RPMI8226 (cell line): ENCODE measurements at regions not wholly inside any gene's neighbourhood (a gene's known extent, or its start where the extent isn't known, plus 50 kb on each side); places are given as distances from the start of the nearest gene placed in this dataset.

Source experiments
- DNase-seq: peaks from one replicate; pipeline ENCODE4 v3.0.0-alpha.2; 2015

- DNase-seq: no peak
Measured at GRCh38 chr1:87685311-87686135, 356.8 kb downstream of the LMO4 start.

DNA sequence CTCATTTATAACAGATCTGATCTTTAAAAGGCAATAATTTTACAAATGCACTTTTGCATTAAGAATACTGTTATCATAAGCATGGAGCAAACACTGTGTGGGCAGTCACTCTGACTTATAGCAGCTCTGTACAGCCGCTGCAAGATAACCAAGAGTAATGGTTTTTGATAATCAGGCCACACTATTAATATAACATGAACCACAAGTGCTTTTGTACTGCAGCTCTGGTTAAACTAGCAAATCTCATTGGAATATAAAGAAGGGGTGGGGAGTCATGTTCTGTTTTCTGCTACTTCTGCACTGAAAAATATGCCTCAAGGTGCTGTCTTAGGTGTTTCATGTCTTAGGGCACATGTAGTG is 357.4 kb downstream of the LMO4 start:
- no peak for DNase-seq

DNA sequence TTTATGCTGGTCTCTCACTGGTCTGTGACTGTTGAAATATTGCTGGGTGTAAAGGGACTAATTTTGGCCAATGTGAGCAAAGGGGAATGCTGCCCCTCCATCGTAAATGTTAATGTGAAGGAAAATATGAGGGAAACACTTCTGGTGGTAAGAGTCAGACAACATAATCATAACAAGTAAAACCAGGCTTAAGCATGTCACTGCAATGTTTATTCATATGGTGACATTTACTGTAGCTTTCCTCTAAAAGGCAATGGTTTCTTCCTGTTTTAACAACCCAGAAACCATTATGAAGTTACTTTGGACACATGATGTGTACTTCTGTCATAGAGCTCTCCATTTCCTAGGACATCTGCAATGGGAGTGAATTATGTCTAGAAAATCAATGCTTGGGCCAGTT is 358.0 kb downstream of the LMO4 start:
- DNase-seq: no peak

GRCh38 chr1:87688136-87688535 is 359.5 kb downstream of the LMO4 start:
- DNase-seq: no peak

DNA sequence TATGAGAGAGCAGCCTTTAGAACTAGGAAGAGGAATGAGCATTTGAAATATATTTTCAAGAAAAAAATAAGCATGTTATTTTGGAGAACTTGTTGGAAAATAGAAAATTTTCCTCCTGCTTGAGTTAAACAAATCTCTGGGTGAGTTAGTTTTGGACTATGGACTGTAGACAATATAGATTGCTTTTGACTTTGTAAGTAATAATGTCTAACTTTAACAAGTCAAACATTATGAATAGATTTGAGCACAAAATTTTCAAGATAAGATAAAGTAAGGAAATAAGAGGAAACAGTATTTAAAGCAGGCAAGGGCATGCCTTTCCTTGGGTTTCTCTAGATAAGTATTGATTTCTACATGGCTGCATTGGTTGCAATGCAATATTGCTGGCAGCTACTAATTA is 360.8 kb downstream of the LMO4 start:
- DNase-seq: no peak

- no peak for DNase-seq
Measured at GRCh38 chr1:87696483-87696882, 367.8 kb downstream of the LMO4 start.

DNA sequence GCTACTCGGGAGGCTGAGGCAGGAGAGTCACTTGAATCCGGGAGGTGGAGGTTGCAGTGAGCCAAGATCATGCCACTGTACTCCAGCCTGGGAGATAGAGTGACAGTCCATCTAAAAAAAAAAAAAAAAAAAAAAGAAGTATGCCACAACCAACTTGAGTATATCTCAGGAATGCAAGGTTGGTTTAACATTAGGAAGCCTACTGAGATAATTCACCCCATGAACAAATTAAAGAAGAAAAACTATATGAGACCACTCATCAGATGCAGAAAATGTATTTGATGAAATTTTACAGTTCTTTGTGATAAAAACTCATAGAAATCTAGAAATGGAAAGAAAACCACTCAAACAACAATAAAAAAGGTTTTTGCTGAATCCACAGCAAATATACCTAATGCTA is 373.8 kb downstream of the LMO4 start:
- DNase-seq: no peak

DNA sequence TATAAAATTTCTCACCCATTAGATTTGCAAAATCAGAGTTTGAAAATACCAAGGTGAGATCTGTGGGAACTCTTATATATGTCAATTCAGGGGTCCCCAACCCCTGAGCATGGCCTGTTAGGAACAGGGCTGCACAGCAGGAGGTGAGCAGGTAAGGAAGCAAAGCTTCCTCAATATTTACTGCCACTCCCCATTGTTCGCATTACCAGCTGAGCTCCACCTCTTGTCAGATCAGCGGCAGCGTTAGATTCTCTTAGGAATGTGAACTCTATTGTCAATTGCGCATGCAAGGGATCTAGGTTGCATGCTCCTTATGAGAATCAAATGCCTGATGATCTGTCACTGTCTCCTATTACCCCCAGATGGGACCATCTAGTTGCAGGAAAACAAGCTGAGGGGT is 376.6 kb downstream of the LMO4 start:
- no peak for DNase-seq

DNA sequence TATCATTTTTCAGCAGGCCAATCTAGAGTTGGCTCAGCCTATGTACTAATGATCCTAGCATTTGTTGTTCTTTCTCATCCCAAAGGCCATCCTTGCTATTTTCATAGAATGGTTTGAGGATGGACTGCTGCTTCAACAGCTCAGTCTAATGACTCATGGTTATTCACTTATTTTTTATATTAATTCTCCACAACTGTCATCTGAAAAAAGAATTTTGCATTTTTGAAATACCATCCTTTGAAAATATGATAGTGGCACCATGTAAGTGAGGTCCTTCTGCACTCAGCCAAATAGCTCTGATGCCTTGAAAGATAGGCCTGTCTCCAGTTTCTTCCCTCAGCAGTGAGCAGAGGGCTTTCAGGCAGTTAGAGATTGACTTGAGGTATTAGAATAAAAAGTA is 377.5 kb downstream of the LMO4 start:
- no peak for DNase-seq

DNA sequence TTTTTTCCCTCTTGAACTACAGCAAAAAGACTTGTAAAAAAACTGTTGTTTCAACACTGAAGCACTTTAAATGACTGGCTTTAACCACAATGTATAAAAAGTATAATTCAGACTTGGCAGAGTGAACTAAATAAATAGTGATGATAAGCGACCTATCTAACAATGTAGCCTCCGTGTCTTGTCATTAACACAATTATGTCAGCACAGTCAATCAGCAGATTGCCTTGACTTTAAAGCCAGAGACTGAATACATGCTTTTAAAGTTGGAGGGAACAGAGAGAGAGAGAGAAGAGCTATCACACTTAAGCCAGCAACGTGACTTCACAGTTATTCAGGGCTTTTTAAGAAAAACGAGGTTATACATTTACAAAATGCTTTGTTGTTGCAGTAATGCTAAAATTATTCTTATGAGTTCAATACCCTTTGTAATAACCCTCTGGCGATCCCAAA is 378.1 kb downstream of the LMO4 start:
- DNase-seq: no peak

- no peak for DNase-seq
Measured at GRCh38 chr1:87707411-87707810, 378.7 kb downstream of the LMO4 start.

- DNase-seq: no peak
Measured at GRCh38 chr1:87712261-87713010, 383.8 kb downstream of the LMO4 start.

- DNase-seq: no peak
Measured at GRCh38 chr1:87714278-87714677, 385.6 kb downstream of the LMO4 start.

DNA sequence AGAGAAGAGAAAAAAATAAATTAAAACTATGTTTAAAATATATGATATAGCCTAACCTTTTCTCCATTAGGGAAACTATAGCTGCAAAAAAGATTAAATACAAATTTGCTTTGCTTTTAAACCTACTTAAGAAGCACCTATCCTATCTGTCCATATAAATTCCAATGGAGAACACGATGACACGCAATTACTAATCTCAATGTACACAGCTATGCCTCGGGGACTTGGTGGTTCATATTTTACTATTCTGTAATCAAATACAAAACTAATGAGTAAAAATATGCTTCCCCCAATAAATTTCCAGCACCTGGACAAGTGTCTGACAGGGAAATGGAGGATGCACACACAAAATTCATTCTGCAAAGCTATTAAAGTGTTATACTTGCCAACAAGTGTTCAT is 386.4 kb downstream of the LMO4 start:
- no peak for DNase-seq

DNA sequence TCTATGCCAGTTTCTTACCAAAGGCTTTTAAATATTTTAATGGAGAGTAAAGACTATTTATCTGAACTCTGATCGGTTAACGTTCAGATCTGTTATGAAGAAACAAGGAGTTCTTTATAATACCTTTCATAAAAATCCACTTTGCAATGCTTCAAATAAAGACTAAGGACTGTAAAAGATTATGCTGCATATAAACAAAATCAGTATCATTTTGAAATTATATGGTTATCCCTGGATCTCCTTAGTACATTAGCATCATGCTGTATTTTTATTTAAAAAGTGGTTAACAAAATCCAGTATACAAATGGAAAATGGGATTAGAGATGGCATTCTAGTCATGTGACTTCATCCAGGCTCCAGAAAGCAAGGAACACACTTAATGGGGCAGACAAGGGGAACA is 386.8 kb downstream of the LMO4 start:
- no peak for DNase-seq

DNA sequence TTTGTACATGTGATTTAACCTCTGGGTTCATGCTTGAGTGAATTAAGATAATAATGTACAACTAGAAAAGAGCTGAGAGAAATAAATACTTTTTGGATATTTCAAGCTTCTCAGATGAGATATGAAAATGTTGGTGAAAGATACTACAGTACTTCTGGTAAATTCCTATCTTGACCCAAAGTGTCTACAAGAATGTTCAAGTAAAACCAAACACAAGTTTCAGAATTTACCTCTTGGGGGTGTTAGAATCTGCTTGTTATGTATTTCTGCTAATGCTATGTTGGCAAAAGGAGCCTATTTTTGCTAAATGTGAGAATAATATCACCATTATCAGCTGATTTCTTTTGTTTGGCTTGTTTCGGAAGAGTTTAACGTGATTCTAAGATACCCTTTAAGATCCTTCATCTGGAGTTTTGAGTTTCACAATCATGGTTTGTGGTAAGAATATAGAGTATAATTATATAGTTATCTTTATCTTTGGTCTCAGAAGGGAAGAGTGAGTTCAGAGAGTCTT is 388.5 kb downstream of the LMO4 start:
- DNase-seq: no peak

DNA sequence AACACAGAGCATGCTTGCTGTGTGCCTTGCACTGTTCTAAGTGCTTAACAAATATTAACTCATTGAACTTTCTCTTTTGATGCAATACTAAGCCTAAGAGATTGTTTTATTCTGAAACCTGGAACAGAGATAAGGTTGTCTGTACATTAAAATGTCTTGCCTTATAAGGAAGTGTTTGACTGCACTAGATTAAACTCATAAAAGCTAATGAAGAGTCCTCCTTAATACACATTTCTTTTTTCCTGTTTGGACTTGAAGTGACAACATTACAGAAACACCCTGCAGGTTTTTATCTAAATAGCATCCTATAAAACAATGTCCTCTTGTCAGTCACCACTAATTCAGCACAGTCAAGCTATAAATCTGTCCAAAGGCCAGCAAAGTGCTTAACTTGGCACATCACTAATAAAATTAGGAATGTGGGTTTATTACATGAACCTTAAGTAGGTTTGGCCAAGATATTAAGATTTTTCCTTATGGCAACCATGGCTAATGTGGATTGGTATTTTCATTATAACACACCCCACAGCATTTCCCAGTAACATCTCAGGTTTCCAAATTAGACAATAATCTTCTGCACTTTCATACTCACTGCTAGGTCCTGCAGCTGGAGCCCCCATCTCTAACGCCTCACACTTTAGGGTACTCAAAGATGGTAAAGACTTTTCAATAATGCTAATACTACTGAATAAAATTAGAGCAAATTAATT is 389.7 kb downstream of the LMO4 start:
- DNase-seq: no peak

DNA sequence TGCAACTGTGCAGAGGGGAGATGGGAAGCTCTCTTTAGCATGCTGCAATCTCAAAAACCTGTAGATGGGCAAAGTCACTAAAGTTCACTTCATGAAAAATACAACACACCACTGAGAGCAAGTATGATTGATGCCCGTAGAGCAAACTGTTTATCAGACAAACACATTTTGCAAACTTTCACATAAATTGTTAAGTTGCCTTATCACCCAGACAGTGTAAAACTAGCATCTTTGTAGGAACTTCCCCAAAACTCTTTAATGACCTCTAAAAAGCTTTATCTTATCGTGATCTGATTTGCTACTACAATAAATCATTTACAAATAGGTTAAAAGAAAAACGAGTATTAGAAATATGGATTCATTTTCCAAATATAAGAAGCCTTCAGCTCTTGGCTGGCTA is 391.0 kb downstream of the LMO4 start:
- no peak for DNase-seq

- no peak for DNase-seq
Measured at GRCh38 chr1:87720561-87720960, 391.9 kb downstream of the LMO4 start.

DNA sequence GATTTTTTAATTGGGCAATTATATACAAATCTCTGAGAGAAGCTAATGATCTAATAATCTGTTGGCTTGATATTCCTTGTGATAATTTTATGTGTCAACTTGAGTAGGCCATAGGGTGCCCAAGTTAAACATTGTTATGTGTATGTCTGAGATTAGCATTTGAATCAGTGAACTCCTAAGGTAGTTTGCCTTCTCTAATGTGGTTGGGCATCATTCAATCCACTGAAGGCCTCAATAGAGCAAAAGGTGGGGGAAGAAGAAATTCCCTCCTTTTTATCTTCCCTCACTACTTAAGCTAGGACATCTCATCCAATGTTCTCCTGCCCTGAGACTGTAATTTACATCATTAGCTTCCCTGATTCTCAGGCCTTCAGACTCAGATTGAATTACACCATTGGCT is 394.5 kb downstream of the LMO4 start:
- no peak for DNase-seq

GRCh38 chr1:87728169-87728568 is 399.5 kb downstream of the LMO4 start:
- DNase-seq: no peak

DNA sequence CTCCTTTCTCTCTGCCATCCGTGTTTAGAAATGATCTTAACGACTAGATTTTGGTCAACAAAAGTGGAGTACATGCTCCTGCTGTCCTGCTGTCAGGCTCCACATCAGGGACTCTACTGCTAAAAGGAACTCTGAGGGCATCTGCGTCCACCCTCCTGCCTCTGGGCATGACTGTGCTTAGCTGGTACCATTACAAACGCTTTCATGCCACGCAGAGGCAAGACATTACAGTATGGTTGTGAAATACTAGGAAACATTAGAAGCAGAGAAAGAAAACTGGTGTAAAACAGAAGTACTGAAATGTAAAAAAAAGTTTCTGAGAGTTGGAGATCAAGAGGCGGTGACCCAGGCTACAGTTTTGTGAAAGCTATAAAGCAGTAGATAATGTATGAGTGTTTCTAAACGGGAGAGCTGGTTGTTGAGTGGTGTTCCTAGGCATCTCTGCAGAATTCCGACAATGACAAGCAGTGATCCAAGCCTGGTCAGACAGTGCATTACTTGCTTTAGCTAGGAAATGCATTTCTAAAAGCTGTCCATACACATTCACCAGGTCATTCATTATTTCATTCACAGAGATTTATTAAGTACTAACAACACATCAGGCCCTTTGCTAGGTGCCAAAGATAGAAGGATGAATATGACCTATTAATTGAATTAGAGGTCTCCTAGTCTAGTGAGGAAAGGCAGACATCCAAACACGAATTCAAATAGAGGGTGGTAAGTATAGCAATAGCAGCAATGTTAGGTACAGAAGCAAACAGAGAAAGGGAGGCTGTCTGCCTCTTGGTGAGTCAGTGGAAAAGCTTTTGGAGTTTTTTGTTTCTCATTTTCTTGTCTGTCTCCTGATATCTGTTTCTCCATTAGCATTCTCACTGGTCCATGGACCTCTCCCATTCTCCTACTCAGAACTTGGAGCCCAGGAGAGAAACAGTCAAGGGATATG is 401.9 kb downstream of the LMO4 start:
- DNase-seq: no peak

DNA sequence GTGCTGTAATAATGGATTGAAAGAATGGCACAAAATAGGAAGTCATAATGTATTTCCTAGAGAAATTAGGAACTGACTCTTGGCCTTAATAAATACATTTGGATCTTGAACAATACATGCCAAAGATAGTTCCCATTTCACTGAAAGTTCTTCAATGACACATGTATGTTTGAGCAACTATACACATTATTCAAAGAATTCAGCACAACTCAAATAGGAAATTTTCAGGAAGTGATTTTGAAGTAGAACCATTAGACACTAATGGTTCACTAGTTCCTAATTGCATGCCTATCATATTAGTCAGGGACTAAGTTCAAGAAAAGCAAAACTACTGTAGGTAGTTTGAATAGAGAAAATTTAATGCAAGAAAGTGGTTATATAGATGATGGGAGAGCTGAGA is 404.7 kb downstream of the LMO4 start:
- no peak for DNase-seq
